ENCODE measurements at regions not wholly inside any gene's neighbourhood (a gene's known extent, or its start where the extent isn't known, plus 50 kb on each side); places are given as distances from the start of the nearest gene placed in this dataset.

GRCh38 chr11:27234043-27234668, 128.9 kb downstream of the CCDC34 start (continued):
- TF ChIP-seq ZNF626 (tag by site-specific recombination; IDR thresholded peaks at IDR 0.05), result no peak
- TF ChIP-seq ZBTB20 (tag by site-specific recombination; IDR thresholded peaks at IDR 0.05), result peak; percentile 24; the same call in 1 of the 2 replicates
- TF ChIP-seq, protein P1, sequence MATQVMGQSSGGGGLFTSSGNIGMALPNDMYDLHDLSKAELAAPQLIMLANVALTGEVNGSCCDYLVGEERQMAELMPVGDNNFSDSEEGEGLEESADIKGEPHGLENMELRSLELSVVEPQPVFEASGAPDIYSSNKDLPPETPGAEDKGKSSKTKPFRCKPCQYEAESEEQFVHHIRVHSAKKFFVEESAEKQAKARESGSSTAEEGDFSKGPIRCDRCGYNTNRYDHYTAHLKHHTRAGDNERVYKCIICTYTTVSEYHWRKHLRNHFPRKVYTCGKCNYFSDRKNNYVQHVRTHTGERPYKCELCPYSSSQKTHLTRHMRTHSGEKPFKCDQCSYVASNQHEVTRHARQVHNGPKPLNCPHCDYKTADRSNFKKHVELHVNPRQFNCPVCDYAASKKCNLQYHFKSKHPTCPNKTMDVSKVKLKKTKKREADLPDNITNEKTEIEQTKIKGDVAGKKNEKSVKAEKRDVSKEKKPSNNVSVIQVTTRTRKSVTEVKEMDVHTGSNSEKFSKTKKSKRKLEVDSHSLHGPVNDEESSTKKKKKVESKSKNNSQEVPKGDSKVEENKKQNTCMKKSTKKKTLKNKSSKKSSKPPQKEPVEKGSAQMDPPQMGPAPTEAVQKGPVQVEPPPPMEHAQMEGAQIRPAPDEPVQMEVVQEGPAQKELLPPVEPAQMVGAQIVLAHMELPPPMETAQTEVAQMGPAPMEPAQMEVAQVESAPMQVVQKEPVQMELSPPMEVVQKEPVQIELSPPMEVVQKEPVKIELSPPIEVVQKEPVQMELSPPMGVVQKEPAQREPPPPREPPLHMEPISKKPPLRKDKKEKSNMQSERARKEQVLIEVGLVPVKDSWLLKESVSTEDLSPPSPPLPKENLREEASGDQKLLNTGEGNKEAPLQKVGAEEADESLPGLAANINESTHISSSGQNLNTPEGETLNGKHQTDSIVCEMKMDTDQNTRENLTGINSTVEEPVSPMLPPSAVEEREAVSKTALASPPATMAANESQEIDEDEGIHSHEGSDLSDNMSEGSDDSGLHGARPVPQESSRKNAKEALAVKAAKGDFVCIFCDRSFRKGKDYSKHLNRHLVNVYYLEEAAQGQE (tag by site-specific recombination; IDR thresholded peaks at IDR 0.05), result no peak
- TF ChIP-seq ZFP69B (tag by site-specific recombination; IDR thresholded peaks at IDR 0.05), result peak; percentile 32; the same call in 1 of the 2 replicates
- peak; percentile 86 for TF ChIP-seq ZNF366 (tag by site-specific recombination; conservative IDR thresholded peaks at IDR 0.05)
- TF ChIP-seq, protein P2, sequence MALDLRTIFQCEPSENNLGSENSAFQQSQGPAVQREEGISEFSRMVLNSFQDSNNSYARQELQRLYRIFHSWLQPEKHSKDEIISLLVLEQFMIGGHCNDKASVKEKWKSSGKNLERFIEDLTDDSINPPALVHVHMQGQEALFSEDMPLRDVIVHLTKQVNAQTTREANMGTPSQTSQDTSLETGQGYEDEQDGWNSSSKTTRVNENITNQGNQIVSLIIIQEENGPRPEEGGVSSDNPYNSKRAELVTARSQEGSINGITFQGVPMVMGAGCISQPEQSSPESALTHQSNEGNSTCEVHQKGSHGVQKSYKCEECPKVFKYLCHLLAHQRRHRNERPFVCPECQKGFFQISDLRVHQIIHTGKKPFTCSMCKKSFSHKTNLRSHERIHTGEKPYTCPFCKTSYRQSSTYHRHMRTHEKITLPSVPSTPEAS (tag by site-specific recombination; IDR thresholded peaks at IDR 0.05), result no peak
- peak; percentile 47; the same call in 1 of the 2 replicates for TF ChIP-seq ZBTB48 (tag by site-specific recombination; IDR thresholded peaks at IDR 0.05)
- TF ChIP-seq ZNF423 (tag by site-specific recombination; IDR thresholded peaks at IDR 0.05), result peak; percentile 63; the same call in 1 of the 2 replicates
- TF ChIP-seq ZNF394 (tag by site-specific recombination; IDR thresholded peaks at IDR 0.05; ENCODE audit: borderline replicate concordance), result peak; percentile 87; the same call in 1 of the 2 replicates
- peak; percentile 83; the same call in 1 of the 2 replicates for TF ChIP-seq TSHZ1 (tag by site-specific recombination; IDR thresholded peaks at IDR 0.05; ENCODE audit: borderline replicate concordance)
- TF ChIP-seq, protein P3, sequence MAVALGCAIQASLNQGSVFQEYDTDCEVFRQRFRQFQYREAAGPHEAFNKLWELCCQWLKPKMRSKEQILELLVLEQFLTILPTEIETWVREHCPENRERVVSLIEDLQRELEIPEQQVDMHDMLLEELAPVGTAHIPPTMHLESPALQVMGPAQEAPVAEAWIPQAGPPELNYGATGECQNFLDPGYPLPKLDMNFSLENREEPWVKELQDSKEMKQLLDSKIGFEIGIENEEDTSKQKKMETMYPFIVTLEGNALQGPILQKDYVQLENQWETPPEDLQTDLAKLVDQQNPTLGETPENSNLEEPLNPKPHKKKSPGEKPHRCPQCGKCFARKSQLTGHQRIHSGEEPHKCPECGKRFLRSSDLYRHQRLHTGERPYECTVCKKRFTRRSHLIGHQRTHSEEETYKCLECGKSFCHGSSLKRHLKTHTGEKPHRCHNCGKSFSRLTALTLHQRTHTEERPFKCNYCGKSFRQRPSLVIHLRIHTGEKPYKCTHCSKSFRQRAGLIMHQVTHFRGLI (tag by site-specific recombination; IDR thresholded peaks at IDR 0.05), result peak; percentile 28; the same call in 1 of the 2 replicates
- no peak for TF ChIP-seq ZNF26 (tag by site-specific recombination; IDR thresholded peaks at IDR 0.05)
- TF ChIP-seq INSM2 (tag by site-specific recombination; IDR thresholded peaks at IDR 0.05), result peak; percentile 85
- TF ChIP-seq KLF10 (tag by site-specific recombination; IDR thresholded peaks at IDR 0.05), result peak; percentile 75
- TF ChIP-seq OVOL3 (tag by site-specific recombination; IDR thresholded peaks at IDR 0.05), result peak; percentile 90
- TF ChIP-seq ZNF660 (tag by site-specific recombination; IDR thresholded peaks at IDR 0.05), result peak; percentile 80
- TF ChIP-seq KLF8 (tag by site-specific recombination; IDR thresholded peaks at IDR 0.05), result peak; percentile 77
- TF ChIP-seq MEIS1 (CRISPR knock-in tag; IDR thresholded peaks at IDR 0.05; ENCODE audit: borderline replicate concordance), result no peak
- TF ChIP-seq HOXD13 (CRISPR knock-in tag; IDR thresholded peaks at IDR 0.05; ENCODE audit: borderline replicate concordance), result peak; percentile 72; the same call in 1 of the 2 replicates
- TF ChIP-seq ZNF10 (tag by site-specific recombination; IDR thresholded peaks at IDR 0.05), result peak; percentile 78
- TF ChIP-seq PRDM1 (tag by site-specific recombination; IDR thresholded peaks at IDR 0.05), result peak; percentile 34; the same call in 1 of the 2 replicates
- peak; percentile 69; the same call in 1 of the 2 replicates for TF ChIP-seq GFI1B (tag by site-specific recombination; IDR thresholded peaks at IDR 0.05)
- no peak for TF ChIP-seq ZNF677 (tag by site-specific recombination; IDR thresholded peaks at IDR 0.05)
- no peak for TF ChIP-seq ZNF239 (tag by site-specific recombination; IDR thresholded peaks at IDR 0.05)
- no peak for TF ChIP-seq ZNF571 (tag by site-specific recombination; IDR thresholded peaks at IDR 0.05)
- TF ChIP-seq ZNF341 (tag by site-specific recombination; IDR thresholded peaks at IDR 0.05; ENCODE audit: low read depth), result 0 out of 2 replicates have a peak, but pooled peaks have one; percentile 31
- TF ChIP-seq GLIS1 (tag by site-specific recombination; IDR thresholded peaks at IDR 0.05), result peak; percentile 90
